Heart right ventricle (tissue), 16 donors: ENCODE measurements at regions not wholly inside any gene's neighbourhood (a gene's known extent, or its start where the extent isn't known, plus 50 kb on each side); places are given as distances from the start of the nearest gene placed in this dataset.
A peak's percentile ranks its signal among the peaks of the same experiment; 100 is the strongest.
"Not testable (repeated sequence)": the region's sequence is repeated elsewhere in the genome, so short reads cannot be mapped to it uniquely, and the experiment has no call there.

Source experiments
- ATAC-seq, 8 donors: fragments of 200-7000 bp; cut with Tn5 transposase; one replicate each; pipeline ENCODE4 v1.9.1; 2020; ENCODE audit warnings: mild to moderate bottlenecking in 8 of 8, moderate library complexity in 8 of 8, moderate number of reproducible peaks in 1 of 8
- DNase-seq, 2 donors: peaks; one replicate each; pipeline ENCODE4 v3.0.0-alpha.2; 2020
- H3K27ac ChIP-seq, 10 donors: fragments of 200-600 bp; sonication (generic) in 2 of 10; one replicate each; pipeline versions ENCODE4 v1.5.0 to v1.8.0; 2020 to 2022; ENCODE audit warnings: mild to moderate bottlenecking in 3 of 10
- H3K27me3 ChIP-seq, 7 donors: fragments of 200-600 bp; one replicate each; pipeline ENCODE4 v1.8.0; 2021 to 2022; ENCODE audit warnings: mild to moderate bottlenecking in 2 of 7
- H3K36me3 ChIP-seq, 9 donors: fragments of 200-600 bp; sonication (generic) in 1 of 9; one replicate each; pipeline versions ENCODE4 v1.5.0 to v1.8.0; 2020 to 2022; ENCODE audit warnings: mild to moderate bottlenecking in 2 of 9
- H3K4me1 ChIP-seq, 9 donors: fragments of 200-600 bp; sonication (generic) in 1 of 9; one replicate each; pipeline versions ENCODE4 v1.5.0 to v1.8.0; 2020 to 2022; ENCODE audit warnings: mild to moderate bottlenecking in 4 of 9
- H3K4me3 ChIP-seq, 10 donors: fragments of 200-600 bp; sonication (generic) in 2 of 10; one replicate each; pipeline versions ENCODE4 v1.5.0 to v1.8.0; 2020 to 2022; ENCODE audit warnings: mild to moderate bottlenecking in 7 of 10, moderate library complexity in 2 of 10
- H3K9me3 ChIP-seq, 11 donors: fragments of 200-600 bp in 10 of 11; sonication (generic) in 2 of 11; one replicate each; pipeline versions ENCODE4 v1.5.0 to v1.8.0; 2013 to 2022; ENCODE audit warnings: mild to moderate bottlenecking in 2 of 11, control low read depth in 1 of 11, moderate library complexity in 1 of 11
- WGBS, 2 donors: extraction: QIAGEN DNeasy Blood & Tissue Kit; methylation state at CpG; one replicate each; pipeline ENCODE4 v1.1.7; 2013; ENCODE audit warnings: inconsistent platforms in 1 of 2; 5-methylcytosine and 5-hydroxymethylcytosine counted together
- intact Hi-C, 10 donors: fragments of 100-400 bp; cut with DNase I; formaldehyde crosslinking; loops; one replicate each; pipeline versions ENCODE4 v1.11.1 to v1.14.2; 2022
- TF ChIP-seq, protein P1 (sequence below), 9 donors: fragments of 200-600 bp; sonication (generic) in 2 of 9; IDR thresholded peaks; one replicate each; pipeline versions ENCODE4 v1.5.0 to v1.8.0; 2021 to 2022; ENCODE audit warnings: antibody characterized with exemption in 9 of 9, mild to moderate bottlenecking in 5 of 9, moderate library complexity in 1 of 9
- donor health status: Arrhythmogenic right ventricular cardiomyopathy.
- donor health status: ischemic (EF 13 %, LVEDD 7.1; RV severe dilation, severe dysfunction).
- donor health status: healthy with polysubstance abuse.
- donor health status: DM: no; HTN: yes; CAD: no.
- donor health status: DM: no; HTN: no; CAD: no.
- donor health status: ischemic (EF 25% LVEDD 6.9; RV normal size, moderate dysfunction).
- donor health status: ischemic (EF 25% LVEDD 5.7; RV mildly dilated, moderate dysfunction).
- donor health status: healthy.
- donor health status: DM: yes; HTN: yes; CAD: no.
- donor health status: Ischemic cardiomyopathy.
- donor health status: ischemic (EF 35%, LVEDD 5.7; RV mildly dilated, moderate dysfunction).
- donor health status: nonischemic (EF 11% LVEDD 7.7; RV severe dilation, severe dysfunction).
- donor health status: DM: yes; HTN: yes; CAD: no.
- donor health status: PGD.
- donor health status: ischemic (EF 29% LVEDD 5.4; RV normal size, mild dysfunction).
- donor health status: nonischemic (EF 23%, LVEDD 6.1; RV moderate dilation, normal function).

- Histone ChIP-seq H3K36me3 (no peaks in the 10 kb centered on the region), H3K27ac (peak overlapping the region in 7 of 10 donors; percentile 15 to 80 (median 67)), H3K4me1 (peaks cover 0 to 10% (median 4%) of the 10 kb centered on the region in 9 donors), H3K27me3 (no peaks in the 10 kb centered on the region), H3K4me3 (peak overlapping the region; percentile 43 to 77 (median 68)), H3K9me3 (peaks cover 0 to 10% (median 0%) of the 10 kb centered on the region in 11 donors)
- intact Hi-C loops, result no loop called here
- peak; percentile 56 to 73 for DNase-seq
- TF ChIP-seq, protein P1, sequence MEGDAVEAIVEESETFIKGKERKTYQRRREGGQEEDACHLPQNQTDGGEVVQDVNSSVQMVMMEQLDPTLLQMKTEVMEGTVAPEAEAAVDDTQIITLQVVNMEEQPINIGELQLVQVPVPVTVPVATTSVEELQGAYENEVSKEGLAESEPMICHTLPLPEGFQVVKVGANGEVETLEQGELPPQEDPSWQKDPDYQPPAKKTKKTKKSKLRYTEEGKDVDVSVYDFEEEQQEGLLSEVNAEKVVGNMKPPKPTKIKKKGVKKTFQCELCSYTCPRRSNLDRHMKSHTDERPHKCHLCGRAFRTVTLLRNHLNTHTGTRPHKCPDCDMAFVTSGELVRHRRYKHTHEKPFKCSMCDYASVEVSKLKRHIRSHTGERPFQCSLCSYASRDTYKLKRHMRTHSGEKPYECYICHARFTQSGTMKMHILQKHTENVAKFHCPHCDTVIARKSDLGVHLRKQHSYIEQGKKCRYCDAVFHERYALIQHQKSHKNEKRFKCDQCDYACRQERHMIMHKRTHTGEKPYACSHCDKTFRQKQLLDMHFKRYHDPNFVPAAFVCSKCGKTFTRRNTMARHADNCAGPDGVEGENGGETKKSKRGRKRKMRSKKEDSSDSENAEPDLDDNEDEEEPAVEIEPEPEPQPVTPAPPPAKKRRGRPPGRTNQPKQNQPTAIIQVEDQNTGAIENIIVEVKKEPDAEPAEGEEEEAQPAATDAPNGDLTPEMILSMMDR (IDR thresholded peaks at IDR 0.05), result peak; percentile 40 to 71 (median 62)
- peak; percentile 93 to 99 (median 97) for ATAC-seq
- WGBS, 2 donors, result 1% methylated on average over 39 of the region's 39 CpGs
These were observed 64.3 kb upstream of the DDHD1 start for GRCh38 chr14:53217316-53217994.

GRCh38 chr14:53216955-53217315 lies 63.8 kb upstream of the DDHD1 start:
- H3K4me3 ChIP-seq, result peak overlapping the region in 8 of 10 donors; percentile 63 to 77 (median 72)
- H3K27ac ChIP-seq, H3K27me3 ChIP-seq, intact Hi-C loops, H3K9me3 ChIP-seq, DNase-seq, H3K36me3 ChIP-seq, ATAC-seq: not testable (repeated sequence)
- WGBS, 2 donors, result 94% methylated on average over 1 of the region's 1 CpG
- peaks cover 0 to 10% (median 4%) of the 10 kb centered on the region in 9 donors for H3K4me1 ChIP-seq

GRCh38 chr14:53216478-53216877 lies 63.4 kb upstream of the DDHD1 start:
- H3K4me3 ChIP-seq, H3K27me3 ChIP-seq, DNase-seq, H3K36me3 ChIP-seq, intact Hi-C loops, ATAC-seq, H3K27ac ChIP-seq, H3K9me3 ChIP-seq: not testable (repeated sequence)
- H3K4me1 ChIP-seq, result peaks cover 0 to 10% (median 4%) of the 10 kb centered on the region in 9 donors
- 95 to 97% methylated on average over 11 of the region's 11 CpGs for WGBS, 2 donors

DNA sequence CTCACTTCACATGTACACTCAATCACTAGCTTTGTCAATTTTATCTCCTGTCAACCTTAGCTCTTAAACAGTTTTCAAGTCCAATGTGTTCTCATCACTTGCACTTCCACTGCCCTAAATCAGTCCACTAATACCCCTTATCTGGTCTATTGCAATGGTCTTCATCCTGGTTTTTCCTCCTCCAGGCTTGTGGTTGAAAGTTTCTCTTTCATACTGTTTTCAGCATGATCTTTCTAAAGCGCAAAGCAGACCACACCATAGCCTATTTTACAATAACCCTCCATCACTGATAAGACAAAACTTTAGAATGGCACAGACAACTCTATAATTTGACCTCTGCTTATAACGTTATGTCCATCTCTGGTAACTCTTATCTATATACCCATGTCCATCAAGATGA lies 62.0 kb upstream of the DDHD1 start:
- intact Hi-C loops, result no loop called here
- no peaks in the 10 kb centered on the region for H3K36me3 ChIP-seq
- H3K27ac ChIP-seq, result no peak overlapping the region
- H3K27me3 ChIP-seq, result no peaks in the 10 kb centered on the region
- TF ChIP-seq, protein P1 (IDR thresholded peaks at IDR 0.05), result no peak
- WGBS, 2 donors, result 60 to 73% methylated on average over 2 of the region's 2 CpGs
- no peaks in the 10 kb centered on the region for H3K9me3 ChIP-seq
- ATAC-seq (no peak), DNase-seq (no peak)
- H3K4me3 ChIP-seq, result no peak overlapping the region
- peaks cover 0 to 10% (median 4%) of the 10 kb centered on the region in 9 donors for H3K4me1 ChIP-seq

- no peaks in the 10 kb centered on the region for H3K9me3 ChIP-seq
- 54 to 64% methylated on average over 4 of the region's 4 CpGs for WGBS, 2 donors
These were observed 61.3 kb upstream of the DDHD1 start for GRCh38 chr14:53214384-53214783.

More at GRCh38 chr14:53214384-53214783, 61.3 kb upstream of the DDHD1 start:
- Histone ChIP-seq H3K36me3 (no peaks in the 10 kb centered on the region), H3K27ac (peak overlapping the region in 1 of 10 donors; percentile 15), H3K4me3 (no peak overlapping the region), H3K4me1 (peaks cover 0 to 10% (median 4%) of the 10 kb centered on the region in 9 donors), H3K27me3 (no peaks in the 10 kb centered on the region)
- TF ChIP-seq, protein P1 (IDR thresholded peaks at IDR 0.05), result no peak
- DNase-seq, result no peak
- no peak for ATAC-seq
- intact Hi-C loops, result no loop called here
